Testis (tissue), 2 donors: ENCODE measurements at regions not wholly inside any gene's neighbourhood (a gene's known extent, or its start where the extent isn't known, plus 50 kb on each side); places are given as distances from the start of the nearest gene placed in this dataset.

ENCODE experiments used
- DNase-seq: peaks from one replicate; pipeline ENCODE4 v3.0.0-alpha.2; 2019
- H3K27ac ChIP-seq, 2 donors: fragments of 200-600 bp; sonication (generic); one replicate each; pipeline ENCODE4 v1.5.1; 2019
- H3K27me3 ChIP-seq: fragments of 200-600 bp; sonication (generic); one replicate; pipeline ENCODE4 v1.5.1; 2019
- H3K36me3 ChIP-seq: fragments of 200-600 bp; sonication (generic); one replicate; pipeline ENCODE4 v1.5.1; 2017; ENCODE audit warnings: low read depth; ENCODE audit errors: missing control alignments
- H3K4me1 ChIP-seq: fragments of 200-600 bp; sonication (generic); one replicate; pipeline ENCODE4 v1.5.1; 2019
- H3K4me3 ChIP-seq, 2 donors: fragments of 200-600 bp; sonication (generic); one replicate each; pipeline ENCODE4 v1.5.1; 2017 to 2019
- H3K9me3 ChIP-seq: fragments of 200-600 bp; sonication (generic); one replicate; pipeline ENCODE4 v1.5.1; 2017
- POLR2A ChIP-seq: fragments of 450-650 bp; IDR thresholded peaks from one replicate; pipeline ENCODE4 v1.6.1; 2017; ENCODE audit warnings: antibody characterized with exemption, mild to moderate bottlenecking, moderate library complexity
- WGBS, 2 donors: methylation state at CpG; one replicate each; pipeline ENCODE4 v1.1.5; 2018; 5-methylcytosine and 5-hydroxymethylcytosine counted together
- intact Hi-C: fragments of 100-400 bp; cut with DNase I; formaldehyde crosslinking; loops from one replicate; pipeline ENCODE4 v1.15.1; 2023; ENCODE audit warnings: low total_unique reads
- TF ChIP-seq, protein P1 (sequence below), 3 experiments: fragments of 450-650 bp in 2 of 3; fragments of 200-600 bp in 1 of 3; sonication (generic) in 1 of 3; IDR thresholded peaks; one replicate each; pipeline ENCODE4 v1.5.1; 2016 to 2019; ENCODE audit warnings: antibody characterized with exemption in 3 of 3, mild to moderate bottlenecking in 2 of 3, moderate library complexity in 1 of 3

- intact Hi-C loops: no loop called here
- Histone ChIP-seq H3K27ac (no peak overlapping the region), H3K4me3 (no peak overlapping the region), H3K36me3 (no peaks in the 10 kb centered on the region), H3K4me1 (no peaks in the 10 kb centered on the region), H3K27me3 (no peaks in the 10 kb centered on the region), H3K9me3 (no peaks in the 10 kb centered on the region)
- no peak for DNase-seq
- 81 to 88% methylated on average over 2 of the region's 2 CpGs for WGBS, 2 donors
- TF ChIP-seq, protein P1, sequence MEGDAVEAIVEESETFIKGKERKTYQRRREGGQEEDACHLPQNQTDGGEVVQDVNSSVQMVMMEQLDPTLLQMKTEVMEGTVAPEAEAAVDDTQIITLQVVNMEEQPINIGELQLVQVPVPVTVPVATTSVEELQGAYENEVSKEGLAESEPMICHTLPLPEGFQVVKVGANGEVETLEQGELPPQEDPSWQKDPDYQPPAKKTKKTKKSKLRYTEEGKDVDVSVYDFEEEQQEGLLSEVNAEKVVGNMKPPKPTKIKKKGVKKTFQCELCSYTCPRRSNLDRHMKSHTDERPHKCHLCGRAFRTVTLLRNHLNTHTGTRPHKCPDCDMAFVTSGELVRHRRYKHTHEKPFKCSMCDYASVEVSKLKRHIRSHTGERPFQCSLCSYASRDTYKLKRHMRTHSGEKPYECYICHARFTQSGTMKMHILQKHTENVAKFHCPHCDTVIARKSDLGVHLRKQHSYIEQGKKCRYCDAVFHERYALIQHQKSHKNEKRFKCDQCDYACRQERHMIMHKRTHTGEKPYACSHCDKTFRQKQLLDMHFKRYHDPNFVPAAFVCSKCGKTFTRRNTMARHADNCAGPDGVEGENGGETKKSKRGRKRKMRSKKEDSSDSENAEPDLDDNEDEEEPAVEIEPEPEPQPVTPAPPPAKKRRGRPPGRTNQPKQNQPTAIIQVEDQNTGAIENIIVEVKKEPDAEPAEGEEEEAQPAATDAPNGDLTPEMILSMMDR (IDR thresholded peaks at IDR 0.05): no peak
- TF ChIP-seq POLR2A: no peak
Measured at GRCh38 chr1:219439376-219439775, 173.5 kb downstream of the ZC3H11B start.

DNA sequence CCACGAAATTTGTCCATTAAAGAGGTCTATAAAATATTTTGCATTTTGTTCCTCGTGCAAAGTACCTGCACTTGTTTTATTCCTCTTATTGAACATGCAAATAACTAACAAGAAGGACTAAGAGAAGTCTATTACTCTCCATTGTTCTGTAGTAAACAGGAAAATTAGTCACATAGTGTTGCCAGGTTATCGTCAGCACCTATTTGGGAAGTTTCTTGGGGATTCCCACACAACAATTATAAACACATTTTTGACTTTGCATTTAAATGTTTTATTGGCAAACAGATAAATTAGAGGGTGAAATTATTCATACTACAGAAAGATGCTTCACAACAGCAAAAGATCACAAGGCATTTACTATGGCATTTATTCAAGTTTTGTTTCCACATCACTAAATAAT lies 174.5 kb downstream of the ZC3H11B start:
- TF ChIP-seq, protein P1 (IDR thresholded peaks at IDR 0.05): no peak
- TF ChIP-seq POLR2A: no peak
- WGBS, 2 donors: 89 to 93% methylated on average over 3 of the region's 3 CpGs
- intact Hi-C loops: no loop called here
- H3K27ac ChIP-seq: no peak overlapping the region
- H3K36me3 ChIP-seq: no peaks in the 10 kb centered on the region
- no peak for DNase-seq
- H3K4me3 ChIP-seq: no peak overlapping the region
- H3K4me1 ChIP-seq: no peaks in the 10 kb centered on the region
- no peaks in the 10 kb centered on the region for H3K27me3 ChIP-seq
- no peaks in the 10 kb centered on the region for H3K9me3 ChIP-seq

GRCh38 chr1:219434923-219435297 lies 178.0 kb downstream of the ZC3H11B start:
- TF ChIP-seq POLR2A: no peak
- TF ChIP-seq, protein P1 (IDR thresholded peaks at IDR 0.05): no peak
- no peaks in the 10 kb centered on the region for H3K27me3 ChIP-seq
- H3K4me3 ChIP-seq: no peak overlapping the region
- 92 to 95% methylated on average over 2 of the region's 2 CpGs for WGBS, 2 donors
- H3K36me3 ChIP-seq: no peaks in the 10 kb centered on the region
- no peaks in the 10 kb centered on the region for H3K9me3 ChIP-seq
- H3K27ac ChIP-seq: no peak overlapping the region
- intact Hi-C loops: no loop called here
- no peaks in the 10 kb centered on the region for H3K4me1 ChIP-seq
- no peak for DNase-seq

DNA sequence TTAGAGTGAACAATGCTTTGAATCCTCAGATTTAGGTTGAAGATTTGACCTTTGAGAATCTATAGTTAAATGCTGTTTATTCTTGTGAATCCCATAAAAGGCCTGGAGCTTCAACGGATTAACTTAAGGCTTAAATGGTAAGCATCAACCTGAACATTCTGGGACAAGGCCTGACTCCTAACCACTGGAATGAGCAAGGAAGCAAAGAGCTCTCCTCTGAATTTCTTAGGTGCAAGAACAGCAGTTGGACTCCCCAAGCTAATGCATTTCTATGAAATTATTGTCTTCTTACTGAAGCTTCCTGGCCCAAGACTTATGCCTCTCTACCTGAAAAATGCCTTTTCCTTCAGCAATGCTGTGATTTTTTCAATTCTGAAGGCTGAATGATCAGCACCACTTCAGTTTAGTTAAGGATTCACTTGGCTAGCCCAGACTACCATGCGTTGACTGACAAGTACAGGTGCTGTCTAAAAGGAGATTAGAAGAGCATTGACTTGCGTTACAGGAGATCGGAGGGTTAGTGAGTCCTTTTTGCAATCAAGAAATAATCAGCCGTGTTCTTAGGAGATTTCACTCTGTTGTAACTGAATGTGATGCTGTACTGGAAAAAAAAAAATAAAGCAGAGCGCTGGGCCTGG lies 178.5 kb downstream of the ZC3H11B start:
- TF ChIP-seq, protein P1 (IDR thresholded peaks at IDR 0.05): no peak
- TF ChIP-seq POLR2A: no peak
- H3K4me1 ChIP-seq: no peaks in the 10 kb centered on the region
- no peak for DNase-seq
- WGBS, 2 donors: 78 to 81% methylated on average over 6 of the region's 6 CpGs
- no peaks in the 10 kb centered on the region for H3K36me3 ChIP-seq
- intact Hi-C loops: no loop called here
- no peak overlapping the region for H3K4me3 ChIP-seq
- H3K27me3 ChIP-seq: no peaks in the 10 kb centered on the region
- no peaks in the 10 kb centered on the region for H3K9me3 ChIP-seq
- H3K27ac ChIP-seq: no peak overlapping the region

- TF ChIP-seq, protein P1 (IDR thresholded peaks at IDR 0.05): no peak
- TF ChIP-seq POLR2A: no peak
- Histone ChIP-seq H3K36me3 (no peaks in the 10 kb centered on the region), H3K27me3 (no peaks in the 10 kb centered on the region), H3K9me3 (no peaks in the 10 kb centered on the region), H3K4me1 (no peaks in the 10 kb centered on the region), H3K4me3 (no peak overlapping the region), H3K27ac (peak overlapping the region in 1 of 2 donors; percentile 42)
- DNase-seq: peak; percentile 69
- WGBS, 2 donors: 50 to 60% methylated on average over 6 of the region's 6 CpGs
- intact Hi-C loops: no loop called here
Measured at GRCh38 chr1:219433496-219434131, 179.3 kb downstream of the ZC3H11B start.
